GM19043 (cell line): ENCODE measurements at regions not wholly inside any gene's neighbourhood (a gene's known extent, or its start where the extent isn't known, plus 50 kb on each side); places are given as distances from the start of the nearest gene placed in this dataset.

Experiments used
- ATAC-seq: cut with Tn5 transposase; IDR thresholded peaks from one replicate; pipeline ENCODE4 v1.9.1; 2021; ENCODE audit warnings: low read depth; ENCODE audit not compliant: unreplicated experiment

GRCh38 chr10:78262860-78263259 is 229.2 kb downstream of the RPS24 start:
- no peak for ATAC-seq

- no peak for ATAC-seq
Measured at GRCh38 chr10:78263521-78263988, 229.9 kb downstream of the RPS24 start.

- no peak for ATAC-seq
Measured at GRCh38 chr10:78264361-78264760, 230.7 kb downstream of the RPS24 start.

- no peak for ATAC-seq
Measured at GRCh38 chr10:78266741-78267469, 233.2 kb downstream of the RPS24 start.

DNA sequence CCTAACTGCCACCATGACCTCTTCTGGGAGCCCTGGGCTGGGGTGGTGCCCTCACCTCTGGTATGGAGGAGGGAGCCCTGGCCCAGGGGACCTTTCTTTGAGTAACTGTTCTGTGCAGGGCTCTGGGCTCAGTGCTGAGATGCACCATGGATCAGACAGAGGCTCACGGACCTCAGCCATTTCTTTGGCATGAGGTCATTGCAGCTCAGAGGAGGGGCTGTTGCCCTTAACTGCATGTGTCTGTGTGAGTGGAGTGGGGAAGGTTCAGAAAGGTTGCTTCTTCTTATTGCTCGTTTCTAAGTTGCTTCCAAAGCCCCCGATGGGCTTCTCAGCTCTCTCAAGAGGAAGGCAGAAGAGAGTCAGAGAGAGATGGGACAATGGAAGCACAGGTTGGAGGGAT is 233.9 kb downstream of the RPS24 start:
- no peak for ATAC-seq

DNA sequence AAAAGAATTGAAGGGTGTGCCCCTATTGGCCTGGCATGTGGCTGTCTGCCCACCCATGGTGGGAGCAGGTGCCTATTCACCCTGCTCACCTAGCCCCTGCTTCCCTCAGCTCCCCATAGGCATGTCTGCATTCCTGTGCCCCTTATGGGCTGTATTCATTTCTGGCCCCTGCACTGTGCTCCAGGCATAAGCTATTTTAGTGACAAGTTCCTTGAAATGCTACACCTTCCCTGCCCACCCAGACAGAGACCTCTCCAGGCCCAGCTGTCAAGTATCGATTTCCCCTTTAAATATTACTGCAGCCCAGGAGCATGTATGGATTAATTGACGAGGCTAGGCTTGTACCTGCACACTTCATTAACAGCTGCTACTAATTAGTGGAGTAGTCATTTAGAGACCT is 235.4 kb downstream of the RPS24 start:
- no peak for ATAC-seq

DNA sequence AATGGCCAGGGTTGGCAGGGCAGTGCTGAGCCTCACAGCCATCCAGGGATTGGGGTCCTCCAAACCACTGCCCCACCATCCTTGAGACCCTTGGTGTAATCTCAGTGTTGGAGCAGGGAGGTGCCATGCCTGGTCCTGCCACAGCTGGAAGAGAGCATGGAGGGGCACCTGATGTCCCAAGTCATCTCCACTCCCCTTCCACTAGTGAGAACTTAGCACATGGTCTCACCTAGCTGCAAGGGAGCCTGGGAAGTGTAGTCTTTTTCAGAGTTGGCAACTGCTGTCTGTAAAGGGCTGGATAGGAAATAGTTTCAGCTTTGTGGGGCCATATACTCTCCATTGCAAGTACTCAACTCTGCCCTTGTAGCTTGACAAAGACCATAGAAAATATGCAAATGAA is 238.7 kb downstream of the RPS24 start:
- ATAC-seq: no peak

- ATAC-seq: no peak
Measured at GRCh38 chr10:78274491-78274890, 240.8 kb downstream of the RPS24 start.

DNA sequence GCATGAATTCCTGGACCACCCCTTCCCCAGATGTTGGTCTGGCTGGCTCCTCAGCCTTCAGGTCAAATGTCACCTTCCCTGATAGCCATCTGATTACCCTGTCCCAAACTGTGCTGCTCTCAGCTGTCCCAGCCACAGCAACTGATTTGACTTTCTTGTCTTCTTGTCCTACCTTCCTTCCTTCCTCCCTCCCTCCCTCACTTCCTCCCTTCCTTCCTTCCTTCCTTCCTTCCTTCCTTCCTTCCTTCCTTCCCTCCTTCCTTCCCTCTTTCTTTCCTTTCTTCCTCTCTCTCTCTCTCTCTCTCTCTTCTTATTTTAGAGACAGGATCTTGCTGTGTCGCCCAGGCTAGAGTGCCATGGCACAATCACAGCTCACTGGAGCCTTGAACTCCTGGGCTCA is 242.5 kb downstream of the RPS24 start:
- ATAC-seq: no peak

GRCh38 chr10:78277314-78278057 is 243.8 kb downstream of the RPS24 start:
- ATAC-seq: no peak

DNA sequence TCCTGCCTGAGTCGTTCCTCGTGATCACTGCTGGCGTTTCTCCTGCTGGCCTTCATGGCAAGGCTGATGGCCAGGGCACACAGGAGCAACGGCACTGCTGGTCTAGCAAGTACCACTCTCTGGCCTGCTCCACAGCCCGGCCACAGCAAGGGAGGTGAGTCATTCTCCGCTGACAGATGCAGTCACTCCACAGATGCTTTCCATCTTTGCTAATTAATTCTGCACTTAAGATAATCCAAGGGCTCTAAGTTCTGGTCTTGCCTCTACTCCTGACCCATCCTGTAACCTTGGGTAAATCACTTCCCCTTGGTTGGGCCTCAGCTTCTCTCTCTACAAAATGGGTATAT is 244.4 kb downstream of the RPS24 start:
- no peak for ATAC-seq

- ATAC-seq: no peak
Measured at GRCh38 chr10:78279756-78280155, 246.1 kb downstream of the RPS24 start.

GRCh38 chr10:78280604-78281003 is 246.9 kb downstream of the RPS24 start:
- ATAC-seq: no peak

DNA sequence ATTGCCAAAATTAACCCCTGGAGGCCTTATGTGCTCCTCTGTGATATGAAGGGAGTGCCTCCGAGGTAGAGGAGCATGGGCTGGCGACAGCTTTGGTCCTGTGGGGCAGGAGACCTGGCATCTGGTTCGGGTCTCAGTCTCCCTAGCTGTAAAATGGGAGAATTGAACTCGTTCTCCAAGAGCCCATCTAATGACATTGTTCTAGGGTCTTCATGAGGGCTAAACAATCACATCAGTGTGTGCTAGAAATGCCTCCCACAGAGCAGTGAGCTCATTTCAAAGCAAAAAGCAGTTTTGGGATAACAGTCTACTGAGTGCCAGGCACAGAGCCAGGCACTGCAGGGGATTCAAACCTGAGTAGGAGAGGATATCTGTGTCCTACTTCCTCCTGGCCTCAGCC is 248.0 kb downstream of the RPS24 start:
- no peak for ATAC-seq

GRCh38 chr10:78283069-78283682 is 249.5 kb downstream of the RPS24 start:
- no peak for ATAC-seq

DNA sequence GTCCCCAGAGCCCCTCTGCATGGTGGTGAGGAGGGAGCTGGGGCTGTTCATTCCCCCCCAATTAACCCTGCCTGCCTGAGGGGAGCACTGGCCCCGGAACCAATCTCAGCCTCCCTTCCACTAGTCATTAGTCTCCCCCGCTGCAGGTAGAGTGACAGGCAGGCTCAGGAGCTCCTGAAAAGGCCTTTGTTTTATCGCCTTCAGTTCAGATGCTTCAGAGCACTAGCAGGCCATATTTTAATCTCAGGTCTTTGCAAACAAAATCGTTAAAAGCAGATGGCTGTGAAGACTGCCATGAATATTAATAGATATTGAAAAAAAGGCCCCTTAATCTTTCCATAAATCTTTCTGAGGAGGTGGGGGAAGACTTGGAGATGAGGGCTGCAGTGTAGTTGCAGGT is 250.7 kb downstream of the RPS24 start:
- no peak for ATAC-seq

DNA sequence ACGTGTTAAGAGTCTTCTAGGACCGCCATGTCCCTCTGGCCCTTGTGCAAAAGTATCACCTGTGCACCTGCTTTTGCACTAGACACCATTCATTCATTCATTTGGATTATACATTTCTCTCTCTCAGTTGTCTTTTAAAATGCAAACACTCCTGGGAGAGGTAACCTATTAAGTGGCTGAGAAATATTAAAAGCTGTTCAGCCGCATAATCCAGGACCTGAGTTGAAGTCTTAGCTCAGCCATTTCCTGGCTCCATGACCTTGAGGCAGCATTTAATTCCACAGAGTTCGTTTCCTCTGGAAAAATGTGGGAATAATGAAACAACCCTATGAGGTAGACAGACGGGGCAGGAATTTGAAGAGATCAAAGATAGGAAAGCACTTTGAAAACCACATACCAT is 251.6 kb downstream of the RPS24 start:
- ATAC-seq: no peak

- no peak for ATAC-seq
Measured at GRCh38 chr10:78286186-78286585, 252.5 kb downstream of the RPS24 start.

GRCh38 chr10:78286668-78287067 is 253.0 kb downstream of the RPS24 start:
- ATAC-seq: no peak

- ATAC-seq: no peak
Measured at GRCh38 chr10:78287618-78288017, 254.0 kb downstream of the RPS24 start.

- ATAC-seq: no peak
Measured at GRCh38 chr10:78288663-78289062, 255.0 kb downstream of the RPS24 start.
